ENCODE measurements at regions not wholly inside any gene's neighbourhood (a gene's known extent, or its start where the extent isn't known, plus 50 kb on each side); places are given as distances from the start of the nearest gene placed in this dataset.
A peak's percentile ranks its signal among the peaks of the same experiment; 100 is the strongest.

DNA sequence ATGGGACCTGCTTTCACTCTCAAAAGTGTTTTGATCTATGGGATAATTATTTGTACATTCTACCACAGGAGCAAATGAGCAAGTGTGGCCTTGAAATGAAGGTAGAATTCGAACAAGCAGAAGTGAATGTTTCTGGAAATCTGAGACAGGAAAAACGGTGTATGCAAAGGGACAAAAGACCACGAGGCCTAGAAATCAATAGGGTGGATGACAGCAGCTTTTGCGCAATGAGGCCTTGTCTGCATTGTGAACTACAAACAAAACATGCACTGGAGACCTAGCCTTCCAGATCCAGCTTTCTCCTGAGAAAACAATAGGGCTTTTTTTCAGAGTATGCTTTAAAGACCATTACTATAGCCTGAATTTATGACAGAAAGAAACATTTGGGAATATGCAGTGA is 1137.0 kb downstream of the ROBO2 start (continued):
- TF ChIP-seq, protein P1, sequence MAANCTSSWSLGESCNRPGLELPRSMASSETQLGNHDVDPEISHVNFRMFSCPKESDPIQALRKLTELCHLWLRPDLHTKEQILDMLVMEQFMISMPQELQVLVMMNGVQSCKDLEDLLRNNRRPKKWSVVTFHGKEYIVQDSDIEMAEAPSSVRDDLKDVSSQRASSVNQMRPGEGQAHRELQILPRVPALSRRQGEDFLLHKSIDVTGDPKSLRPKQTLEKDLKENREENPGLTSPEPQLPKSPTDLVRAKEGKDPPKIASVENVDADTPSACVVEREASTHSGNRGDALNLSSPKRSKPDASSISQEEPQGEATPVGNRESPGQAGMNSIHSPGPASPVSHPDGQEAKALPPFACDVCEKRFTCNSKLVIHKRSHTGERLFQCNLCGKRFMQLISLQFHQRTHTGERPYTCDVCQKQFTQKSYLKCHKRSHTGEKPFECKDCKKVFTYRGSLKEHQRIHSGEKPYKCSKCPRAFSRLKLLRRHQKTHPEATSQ (CRISPR knock-in tag; IDR thresholded peaks at IDR 0.05; ENCODE audit: borderline replicate concordance), result no peak; the same call in 1 of the 2 replicates
- TF ChIP-seq HNF4A (CRISPR knock-in tag; IDR thresholded peaks at IDR 0.05) (peak; percentile 46; the same call in 1 of the 2 replicates), ZEB1 (IDR thresholded peaks at IDR 0.05; ENCODE audit: insufficient replicate concordance, low read depth) (no peak), ZNF614 (CRISPR knock-in tag; IDR thresholded peaks at IDR 0.05; ENCODE audit: borderline replicate concordance) (peak; percentile 54; the same call in 1 of the 2 replicates), RCOR2 (CRISPR knock-in tag; IDR thresholded peaks at IDR 0.05) (0 out of 2 replicates have a peak, but pooled peaks have one; percentile 33), ZNF773 (CRISPR knock-in tag; IDR thresholded peaks at IDR 0.05; ENCODE audit: borderline replicate concordance) (no peak), KLF16 (CRISPR knock-in tag; IDR thresholded peaks at IDR 0.05) (peak in 1 of 2 experiments; percentile 83; a peak in 2 of 4 replicates), ZNF101 (CRISPR knock-in tag; IDR thresholded peaks at IDR 0.05; ENCODE audit: borderline replicate concordance, low read depth) (no peak), ZSCAN12 (CRISPR knock-in tag; IDR thresholded peaks at IDR 0.05) (no peak), ZNF850 (CRISPR knock-in tag; conservative IDR thresholded peaks at IDR 0.05) (no peak), SAP130 (CRISPR knock-in tag; IDR thresholded peaks at IDR 0.05; ENCODE audit: low read depth) (peak; percentile 54; the same call in 1 of the 2 replicates), CBX5 (CRISPR knock-in tag; IDR thresholded peaks at IDR 0.05; ENCODE audit: borderline replicate concordance) (0 out of 2 replicates have a peak, but pooled peaks have one; percentile 47), SMARCE1 (IDR thresholded peaks at IDR 0.05; ENCODE audit: borderline replicate concordance) (no peak), HDAC2 (CRISPR knock-in tag; IDR thresholded peaks at IDR 0.05) (0 out of 2 replicates have a peak, but pooled peaks have one; percentile 45), POLR2G (IDR thresholded peaks at IDR 0.05; ENCODE audit: low read depth, low read length) (no peak), ZNF292 (CRISPR knock-in tag; IDR thresholded peaks at IDR 0.05; ENCODE audit: borderline replicate concordance, low read depth) (peak; percentile 38; the same call in 1 of the 2 replicates), MIER3 (CRISPR knock-in tag; IDR thresholded peaks at IDR 0.05; ENCODE audit: borderline replicate concordance) (peak; percentile 58; the same call in 1 of the 2 replicates), ZNF660 (CRISPR knock-in tag; IDR thresholded peaks at IDR 0.05; ENCODE audit: borderline replicate concordance, low read depth) (no peak), GFI1 (CRISPR knock-in tag; IDR thresholded peaks at IDR 0.05; ENCODE audit: borderline replicate concordance) (no peak)
- TF ChIP-seq, protein P2, sequence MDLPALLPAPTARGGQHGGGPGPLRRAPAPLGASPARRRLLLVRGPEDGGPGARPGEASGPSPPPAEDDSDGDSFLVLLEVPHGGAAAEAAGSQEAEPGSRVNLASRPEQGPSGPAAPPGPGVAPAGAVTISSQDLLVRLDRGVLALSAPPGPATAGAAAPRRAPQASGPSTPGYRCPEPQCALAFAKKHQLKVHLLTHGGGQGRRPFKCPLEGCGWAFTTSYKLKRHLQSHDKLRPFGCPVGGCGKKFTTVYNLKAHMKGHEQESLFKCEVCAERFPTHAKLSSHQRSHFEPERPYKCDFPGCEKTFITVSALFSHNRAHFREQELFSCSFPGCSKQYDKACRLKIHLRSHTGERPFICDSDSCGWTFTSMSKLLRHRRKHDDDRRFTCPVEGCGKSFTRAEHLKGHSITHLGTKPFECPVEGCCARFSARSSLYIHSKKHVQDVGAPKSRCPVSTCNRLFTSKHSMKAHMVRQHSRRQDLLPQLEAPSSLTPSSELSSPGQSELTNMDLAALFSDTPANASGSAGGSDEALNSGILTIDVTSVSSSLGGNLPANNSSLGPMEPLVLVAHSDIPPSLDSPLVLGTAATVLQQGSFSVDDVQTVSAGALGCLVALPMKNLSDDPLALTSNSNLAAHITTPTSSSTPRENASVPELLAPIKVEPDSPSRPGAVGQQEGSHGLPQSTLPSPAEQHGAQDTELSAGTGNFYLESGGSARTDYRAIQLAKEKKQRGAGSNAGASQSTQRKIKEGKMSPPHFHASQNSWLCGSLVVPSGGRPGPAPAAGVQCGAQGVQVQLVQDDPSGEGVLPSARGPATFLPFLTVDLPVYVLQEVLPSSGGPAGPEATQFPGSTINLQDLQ (CRISPR knock-in tag; IDR thresholded peaks at IDR 0.05), result no peak
- TF ChIP-seq, protein P3, sequence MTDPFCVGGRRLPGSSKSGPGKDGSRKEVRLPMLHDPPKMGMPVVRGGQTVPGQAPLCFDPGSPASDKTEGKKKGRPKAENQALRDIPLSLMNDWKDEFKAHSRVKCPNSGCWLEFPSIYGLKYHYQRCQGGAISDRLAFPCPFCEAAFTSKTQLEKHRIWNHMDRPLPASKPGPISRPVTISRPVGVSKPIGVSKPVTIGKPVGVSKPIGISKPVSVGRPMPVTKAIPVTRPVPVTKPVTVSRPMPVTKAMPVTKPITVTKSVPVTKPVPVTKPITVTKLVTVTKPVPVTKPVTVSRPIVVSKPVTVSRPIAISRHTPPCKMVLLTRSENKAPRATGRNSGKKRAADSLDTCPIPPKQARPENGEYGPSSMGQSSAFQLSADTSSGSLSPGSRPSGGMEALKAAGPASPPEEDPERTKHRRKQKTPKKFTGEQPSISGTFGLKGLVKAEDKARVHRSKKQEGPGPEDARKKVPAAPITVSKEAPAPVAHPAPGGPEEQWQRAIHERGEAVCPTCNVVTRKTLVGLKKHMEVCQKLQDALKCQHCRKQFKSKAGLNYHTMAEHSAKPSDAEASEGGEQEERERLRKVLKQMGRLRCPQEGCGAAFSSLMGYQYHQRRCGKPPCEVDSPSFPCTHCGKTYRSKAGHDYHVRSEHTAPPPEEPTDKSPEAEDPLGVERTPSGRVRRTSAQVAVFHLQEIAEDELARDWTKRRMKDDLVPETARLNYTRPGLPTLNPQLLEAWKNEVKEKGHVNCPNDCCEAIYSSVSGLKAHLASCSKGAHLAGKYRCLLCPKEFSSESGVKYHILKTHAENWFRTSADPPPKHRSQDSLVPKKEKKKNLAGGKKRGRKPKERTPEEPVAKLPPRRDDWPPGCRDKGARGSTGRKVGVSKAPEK (CRISPR knock-in tag; IDR thresholded peaks at IDR 0.05; ENCODE audit: borderline replicate concordance), result no peak
- TF ChIP-seq, protein P4, sequence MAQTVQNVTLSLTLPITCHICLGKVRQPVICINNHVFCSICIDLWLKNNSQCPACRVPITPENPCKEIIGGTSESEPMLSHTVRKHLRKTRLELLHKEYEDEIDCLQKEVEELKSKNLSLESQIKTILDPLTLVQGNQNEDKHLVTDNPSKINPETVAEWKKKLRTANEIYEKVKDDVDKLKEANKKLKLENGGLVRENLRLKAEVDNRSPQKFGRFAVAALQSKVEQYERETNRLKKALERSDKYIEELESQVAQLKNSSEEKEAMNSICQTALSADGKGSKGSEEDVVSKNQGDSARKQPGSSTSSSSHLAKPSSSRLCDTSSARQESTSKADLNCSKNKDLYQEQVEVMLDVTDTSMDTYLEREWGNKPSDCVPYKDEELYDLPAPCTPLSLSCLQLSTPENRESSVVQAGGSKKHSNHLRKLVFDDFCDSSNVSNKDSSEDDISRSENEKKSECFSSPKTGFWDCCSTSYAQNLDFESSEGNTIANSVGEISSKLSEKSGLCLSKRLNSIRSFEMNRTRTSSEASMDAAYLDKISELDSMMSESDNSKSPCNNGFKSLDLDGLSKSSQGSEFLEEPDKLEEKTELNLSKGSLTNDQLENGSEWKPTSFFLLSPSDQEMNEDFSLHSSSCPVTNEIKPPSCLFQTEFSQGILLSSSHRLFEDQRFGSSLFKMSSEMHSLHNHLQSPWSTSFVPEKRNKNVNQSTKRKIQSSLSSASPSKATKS (CRISPR knock-in tag; IDR thresholded peaks at IDR 0.05), result no peak
